ENCODE measurements at regions not wholly inside any gene's neighbourhood (a gene's known extent, or its start where the extent isn't known, plus 50 kb on each side); places are given as distances from the start of the nearest gene placed in this dataset.
"Not testable (repeated sequence)": the region's sequence is repeated elsewhere in the genome, so short reads cannot be mapped to it uniquely, and the experiment has no call there.

- DNase-seq = no peak
Measured at GRCh38 chr2:160735696-160736095, 242.1 kb upstream of the RBMS1 start.

GRCh38 chr2:160736148-160737028 is 242.8 kb upstream of the RBMS1 start:
- DNase-seq = no peak

- no peak for DNase-seq
Measured at GRCh38 chr2:160737247-160737646, 243.6 kb upstream of the RBMS1 start.

GRCh38 chr2:160741271-160741670 is 247.7 kb upstream of the RBMS1 start:
- no peak for DNase-seq

- DNase-seq = no peak
Measured at GRCh38 chr2:160741815-160742214, 248.2 kb upstream of the RBMS1 start.

- DNase-seq = no peak
Measured at GRCh38 chr2:160742667-160743066, 249.1 kb upstream of the RBMS1 start.

GRCh38 chr2:160747501-160748170 is 254.0 kb upstream of the RBMS1 start:
- DNase-seq = no peak

- no peak for DNase-seq
Measured at GRCh38 chr2:160751021-160751420, 257.4 kb upstream of the RBMS1 start.

DNA sequence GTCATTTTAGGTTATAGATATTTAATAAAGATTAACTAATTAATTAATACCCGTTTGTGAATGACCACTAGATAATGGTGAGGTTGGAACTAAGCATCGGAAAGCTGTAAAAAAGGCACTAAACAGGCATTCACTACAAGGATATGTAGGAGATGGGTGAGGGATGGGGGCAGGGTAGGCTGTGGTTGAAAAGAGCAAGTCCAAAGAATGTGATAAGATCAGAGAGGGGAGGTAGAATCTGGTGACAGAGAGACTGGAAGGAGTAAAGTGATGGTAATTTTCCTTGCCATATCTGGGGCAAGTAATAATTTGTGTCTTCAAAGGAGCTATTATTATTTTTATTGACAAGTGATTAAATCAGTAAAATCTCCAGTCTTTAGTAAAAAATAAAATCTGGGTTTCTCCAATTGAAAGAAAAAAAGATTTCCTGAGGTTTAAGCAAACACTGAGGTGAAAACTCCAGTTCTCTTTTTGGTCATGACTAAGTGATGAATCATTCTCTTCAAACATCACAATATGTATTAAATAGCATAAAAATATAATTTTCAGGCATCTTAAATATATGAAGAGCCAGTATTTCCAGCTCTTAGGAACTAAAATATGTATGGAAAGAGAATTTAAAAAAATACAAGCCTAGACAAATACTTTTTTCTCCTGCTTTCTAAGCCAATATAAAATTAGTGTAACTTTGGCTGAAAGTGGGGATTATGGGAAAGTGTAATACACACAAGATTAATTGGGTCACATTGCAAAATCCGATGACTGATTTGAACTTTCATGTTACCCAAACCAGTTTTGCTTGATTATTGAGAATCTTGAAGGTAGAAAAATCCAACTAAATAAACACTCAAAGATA is 259.1 kb upstream of the RBMS1 start:
- no peak for DNase-seq

DNA sequence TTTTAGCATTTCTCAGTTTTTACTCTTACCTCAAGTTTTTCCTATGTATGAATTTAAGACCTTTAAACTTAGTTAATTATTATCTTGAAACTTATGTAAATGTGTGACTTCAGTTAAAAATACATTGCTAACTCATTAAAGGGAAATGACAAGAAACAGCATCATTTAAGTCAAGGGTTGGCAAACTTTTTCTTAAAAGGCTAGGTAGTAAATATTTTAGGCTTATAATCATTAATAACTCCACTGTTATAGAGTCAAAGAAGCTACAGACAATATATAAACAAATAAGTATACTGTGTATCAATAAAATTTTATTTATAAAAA is 259.7 kb upstream of the RBMS1 start:
- DNase-seq = no peak

DNA sequence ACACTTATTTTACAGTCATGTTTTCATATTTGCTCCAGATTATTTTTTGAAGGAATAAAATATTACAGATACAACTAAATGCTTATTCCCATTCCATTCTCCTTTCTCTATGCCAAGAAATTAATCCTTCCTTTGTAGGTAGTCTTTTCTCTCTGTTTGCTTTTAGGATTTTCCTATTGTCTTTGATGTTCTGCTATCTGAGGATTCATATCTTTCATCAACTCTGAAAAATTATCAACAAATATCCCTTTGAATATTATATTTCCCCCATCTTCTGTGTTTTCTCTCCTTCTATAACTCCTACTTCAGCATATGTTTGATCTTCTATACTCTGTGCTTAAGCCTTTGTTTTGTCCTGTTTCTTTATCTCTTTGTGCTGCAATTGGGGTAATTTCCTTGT is 260.4 kb upstream of the RBMS1 start:
- no peak for DNase-seq

DNA sequence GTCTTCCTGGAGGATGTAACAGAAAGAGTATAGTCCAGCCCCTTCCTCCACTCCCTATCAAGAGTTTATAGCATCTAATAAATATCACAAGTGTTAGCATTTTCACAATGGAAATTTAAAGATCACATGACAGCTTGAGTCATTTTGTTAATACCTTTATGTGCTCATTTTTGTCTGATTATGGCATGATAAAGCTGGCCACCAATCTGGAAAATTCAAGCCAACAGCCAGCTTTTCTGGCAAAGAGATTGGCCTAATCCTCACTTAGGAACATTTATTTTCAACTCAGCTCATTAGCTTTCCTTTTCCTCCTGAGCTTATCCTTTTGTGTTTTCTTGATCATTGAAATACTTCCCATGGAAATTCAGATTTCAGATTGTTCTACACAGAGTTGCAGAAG is 262.9 kb upstream of the RBMS1 start:
- no peak for DNase-seq

DNA sequence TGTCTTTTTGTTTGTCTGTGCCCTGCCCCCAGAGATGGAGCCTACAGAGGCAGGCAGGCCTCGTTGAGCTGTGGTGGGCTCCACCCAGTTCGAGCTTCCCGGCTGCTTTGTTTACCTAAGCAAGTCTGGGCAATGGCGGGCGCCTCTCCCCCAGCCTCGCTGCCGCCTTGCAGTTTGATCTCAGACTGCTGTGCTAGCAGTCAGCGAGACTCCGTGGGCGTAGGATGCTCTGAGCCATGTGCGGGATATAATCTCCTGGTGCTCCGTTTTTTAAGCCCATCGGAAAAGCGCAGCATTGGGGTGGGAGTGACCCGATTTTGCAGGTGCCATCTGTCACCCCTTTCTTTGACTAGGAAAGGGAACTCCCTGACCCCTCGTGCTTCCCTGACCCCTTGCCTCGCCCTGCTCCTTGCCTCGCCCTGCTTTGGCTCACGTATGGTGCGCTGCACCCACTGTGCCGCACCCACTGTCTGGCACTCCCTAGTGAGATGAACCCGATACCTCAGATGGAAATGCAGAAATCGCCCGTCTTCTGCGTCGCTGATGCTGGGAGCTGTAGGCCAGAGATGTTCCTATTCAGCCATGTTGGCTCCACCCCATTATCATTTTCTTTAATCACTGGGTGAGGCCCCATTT is 269.0 kb upstream of the RBMS1 start:
- DNase-seq = not testable (repeated sequence)

DNA sequence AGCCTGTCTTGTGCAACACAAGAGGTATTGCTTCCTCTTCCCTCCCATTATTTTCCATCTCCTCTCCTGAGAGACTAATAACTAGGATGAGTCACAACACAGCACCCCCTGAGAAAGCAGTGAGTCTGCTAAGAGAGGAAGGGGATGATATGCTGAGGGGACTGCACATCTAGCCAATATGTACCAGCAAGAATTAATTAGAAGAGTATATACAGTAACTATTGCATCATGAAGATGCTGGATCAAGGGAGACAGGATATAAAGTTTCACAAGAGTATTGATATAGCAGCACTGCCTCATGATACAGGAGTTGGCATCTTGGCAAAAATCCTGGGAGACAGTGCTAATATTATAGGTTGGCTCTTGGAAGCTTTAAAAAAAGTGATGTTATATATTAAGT is 289.9 kb upstream of the RBMS1 start:
- DNase-seq = no peak

GRCh38 chr2:160784034-160784433 is 290.4 kb upstream of the RBMS1 start:
- no peak for DNase-seq

- no peak for DNase-seq
Measured at GRCh38 chr2:160790738-160791137, 297.1 kb upstream of the RBMS1 start.

GRCh38 chr2:160791884-160792283 is 298.3 kb upstream of the RBMS1 start:
- no peak for DNase-seq

GRCh38 chr2:160792837-160793236 is 299.2 kb upstream of the RBMS1 start:
- no peak for DNase-seq

DNA sequence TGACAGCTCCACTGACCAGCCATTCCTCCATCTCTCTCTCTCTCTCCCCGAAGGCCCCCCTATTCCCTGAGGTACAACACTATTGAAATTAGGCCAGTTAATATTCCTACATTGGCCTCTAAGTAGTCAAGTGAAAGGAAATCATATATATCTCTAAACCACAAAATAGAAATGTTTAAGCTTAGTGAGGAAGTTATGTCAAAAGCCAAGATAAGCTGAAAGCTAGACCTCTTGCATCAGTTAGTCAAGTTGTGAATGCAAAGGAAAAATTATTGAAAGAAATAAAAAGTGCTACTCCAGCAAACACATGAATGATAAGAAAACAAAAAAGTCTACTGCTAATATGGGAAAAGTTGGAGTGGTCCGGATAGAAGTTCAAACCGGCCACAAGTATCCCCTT is 301.3 kb upstream of the RBMS1 start:
- DNase-seq = no peak

DNA sequence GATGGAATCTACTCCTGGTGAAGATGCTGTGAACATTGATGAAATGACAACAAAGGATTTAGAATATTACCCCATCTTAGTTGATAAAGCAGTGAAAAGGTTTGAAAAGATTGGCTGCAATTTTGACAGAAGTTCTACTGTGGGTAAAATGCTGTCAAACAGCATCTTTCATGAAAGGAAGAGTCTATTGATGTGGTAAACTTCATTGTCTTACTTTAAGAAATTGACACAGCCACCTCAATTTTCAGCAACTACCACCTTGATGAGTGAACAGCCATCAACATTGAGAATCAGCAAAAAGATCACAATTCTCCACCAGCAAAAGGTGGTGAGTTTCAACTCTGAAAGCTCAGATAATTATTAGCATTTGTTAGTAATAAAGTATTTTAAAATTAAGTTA is 310.3 kb upstream of the RBMS1 start:
- DNase-seq = no peak

- DNase-seq = no peak
Measured at GRCh38 chr2:160810406-160810805, 316.8 kb upstream of the RBMS1 start.

- DNase-seq = no peak
Measured at GRCh38 chr2:160812830-160813505, 319.4 kb upstream of the RBMS1 start.

- DNase-seq = no peak
Measured at GRCh38 chr2:160813506-160813858, 319.9 kb upstream of the RBMS1 start.
